Fibroblast of lung (primary cell): ENCODE measurements at regions not wholly inside any gene's neighbourhood (a gene's known extent, or its start where the extent isn't known, plus 50 kb on each side); places are given as distances from the start of the nearest gene placed in this dataset.

Experiments
- DNase-seq, 2 donors: peaks; one replicate each; pipeline versions ENCODE4 v3.0.0 to v3.0.0-alpha.2; 2010; ENCODE audit warnings: low read depth in 2 of 2
- H2AFZ ChIP-seq: 2 replicates; pipeline ENCODE4 v1.5.1; 2012; ENCODE audit warnings: low read length, control low read depth, inconsistent platforms
- H3K27ac ChIP-seq: 2 replicates; pipeline ENCODE4 v1.5.1; 2011; ENCODE audit warnings: low read length, control low read depth; ENCODE audit not compliant: insufficient read depth
- H3K27me3 ChIP-seq: 2 replicates; pipeline ENCODE4 v1.5.1; 2011; ENCODE audit warnings: mild to moderate bottlenecking, low read length; ENCODE audit not compliant: control insufficient read depth, insufficient read depth
- H3K36me3 ChIP-seq: 2 replicates; pipeline ENCODE4 v1.5.1; 2011; ENCODE audit warnings: low read length; ENCODE audit not compliant: control insufficient read depth, insufficient read depth
- H3K4me1 ChIP-seq: 2 replicates; pipeline ENCODE4 v1.5.1; 2011; ENCODE audit warnings: low read length; ENCODE audit not compliant: control insufficient read depth, insufficient read depth; ENCODE audit errors: extremely low read depth
- H3K4me2 ChIP-seq: 2 replicates; pipeline ENCODE4 v1.5.1; 2011; ENCODE audit warnings: low read length, control low read depth; ENCODE audit not compliant: insufficient read depth; ENCODE audit errors: extremely low read depth
- H3K4me3 ChIP-seq, 4 experiments: fragments of 200-600 bp in 1 of 4; sonication (generic) in 1 of 4; replicated peaks in 1 of 4; 2 replicates each; pipeline ENCODE4 v1.5.1; 2011 to 2016; ENCODE audit warnings: low read length in 4 of 4, low read depth in 3 of 4, mild to moderate bottlenecking in 3 of 4, control low read depth in 2 of 4, inconsistent platforms in 1 of 4, mixed read lengths in 1 of 4; ENCODE audit not compliant: insufficient read depth in 1 of 4; ENCODE audit errors: control extremely low read depth in 1 of 4
- H3K79me2 ChIP-seq: 2 replicates; pipeline ENCODE4 v1.5.1; 2012; ENCODE audit warnings: mild to moderate bottlenecking, low read length, inconsistent platforms; ENCODE audit not compliant: control insufficient read depth, insufficient read depth
- H3K9ac ChIP-seq: 2 replicates; pipeline ENCODE4 v1.5.1; 2011; ENCODE audit warnings: mild to moderate bottlenecking, low read length, control low read depth; ENCODE audit not compliant: insufficient read depth
- H3K9me3 ChIP-seq: 2 replicates; pipeline ENCODE4 v1.5.1; 2012; ENCODE audit warnings: low read depth, low read length; ENCODE audit not compliant: control insufficient read depth, insufficient read depth
- H4K20me1 ChIP-seq: 2 replicates; pipeline ENCODE4 v1.5.1; 2011; ENCODE audit warnings: low read length; ENCODE audit not compliant: control insufficient read depth, insufficient read depth; ENCODE audit errors: extremely low read depth
- EZH2 ChIP-seq: IDR thresholded peaks from 2 replicates; pipeline ENCODE4 v1.5.1; 2012; ENCODE audit warnings: low read length, control low read depth, mild to moderate bottlenecking; ENCODE audit errors: missing control alignments
- TF ChIP-seq, protein P1 (sequence below), 2 donors: IDR thresholded peaks in 1 of 2; conservative IDR thresholded peaks in 1 of 2; 1 replicate in 1 of 2; 2 replicates in 1 of 2; pipeline ENCODE4 v1.5.1; 2011 to 2012; ENCODE audit warnings: low read length in 2 of 2, control low read depth in 1 of 2, inconsistent platforms in 1 of 2, low read depth in 1 of 2, mild to moderate bottlenecking in 1 of 2

DNA sequence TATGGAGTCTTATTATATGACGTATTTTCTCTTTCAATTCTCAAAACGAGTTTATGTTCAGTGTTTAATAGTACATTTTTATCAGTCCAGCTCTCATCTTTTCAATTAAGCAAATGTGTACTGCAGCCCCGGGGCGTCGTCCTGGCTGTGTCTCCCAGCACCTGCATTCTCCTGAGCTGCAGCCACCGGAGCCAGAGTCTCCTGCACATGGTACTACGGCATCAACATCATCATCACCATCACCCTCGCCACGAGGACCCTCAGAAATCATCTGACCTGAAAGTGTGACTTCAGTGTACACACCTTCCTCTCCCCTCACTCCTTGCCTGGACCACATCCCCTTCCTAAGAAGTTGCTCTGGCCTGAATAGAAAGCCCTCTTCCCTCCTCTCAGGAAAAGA is 267.7 kb upstream of the ARID1B start:
- no peak overlapping the region for H2AFZ ChIP-seq
- TF ChIP-seq, protein P1, sequence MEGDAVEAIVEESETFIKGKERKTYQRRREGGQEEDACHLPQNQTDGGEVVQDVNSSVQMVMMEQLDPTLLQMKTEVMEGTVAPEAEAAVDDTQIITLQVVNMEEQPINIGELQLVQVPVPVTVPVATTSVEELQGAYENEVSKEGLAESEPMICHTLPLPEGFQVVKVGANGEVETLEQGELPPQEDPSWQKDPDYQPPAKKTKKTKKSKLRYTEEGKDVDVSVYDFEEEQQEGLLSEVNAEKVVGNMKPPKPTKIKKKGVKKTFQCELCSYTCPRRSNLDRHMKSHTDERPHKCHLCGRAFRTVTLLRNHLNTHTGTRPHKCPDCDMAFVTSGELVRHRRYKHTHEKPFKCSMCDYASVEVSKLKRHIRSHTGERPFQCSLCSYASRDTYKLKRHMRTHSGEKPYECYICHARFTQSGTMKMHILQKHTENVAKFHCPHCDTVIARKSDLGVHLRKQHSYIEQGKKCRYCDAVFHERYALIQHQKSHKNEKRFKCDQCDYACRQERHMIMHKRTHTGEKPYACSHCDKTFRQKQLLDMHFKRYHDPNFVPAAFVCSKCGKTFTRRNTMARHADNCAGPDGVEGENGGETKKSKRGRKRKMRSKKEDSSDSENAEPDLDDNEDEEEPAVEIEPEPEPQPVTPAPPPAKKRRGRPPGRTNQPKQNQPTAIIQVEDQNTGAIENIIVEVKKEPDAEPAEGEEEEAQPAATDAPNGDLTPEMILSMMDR (conservative IDR thresholded peaks at IDR 0.05 in 1 of 2, IDR thresholded peaks at IDR 0.05 in 1 of 2; ENCODE audit: low read depth in 1 of 2, low read length in 2 of 2) = no peak
- TF ChIP-seq EZH2 = no peak
- H3K4me1 ChIP-seq = no peaks in the 10 kb centered on the region
- H3K27me3 ChIP-seq = no peaks in the 10 kb centered on the region
- H3K27ac ChIP-seq = no peak overlapping the region
- H3K9me3 ChIP-seq = no peaks in the 10 kb centered on the region
- H3K4me3 ChIP-seq = no peak overlapping the region
- H3K9ac ChIP-seq = no peak overlapping the region
- H4K20me1 ChIP-seq = no peaks in the 10 kb centered on the region
- H3K79me2 ChIP-seq = no peaks in the 10 kb centered on the region
- no peaks in the 10 kb centered on the region for H3K36me3 ChIP-seq
- H3K4me2 ChIP-seq = no peak overlapping the region
- no peak for DNase-seq

- H3K4me2 ChIP-seq = no peak overlapping the region
Observed at GRCh38 chr6:156508923-156509322, 268.3 kb upstream of the ARID1B start.

DNA sequence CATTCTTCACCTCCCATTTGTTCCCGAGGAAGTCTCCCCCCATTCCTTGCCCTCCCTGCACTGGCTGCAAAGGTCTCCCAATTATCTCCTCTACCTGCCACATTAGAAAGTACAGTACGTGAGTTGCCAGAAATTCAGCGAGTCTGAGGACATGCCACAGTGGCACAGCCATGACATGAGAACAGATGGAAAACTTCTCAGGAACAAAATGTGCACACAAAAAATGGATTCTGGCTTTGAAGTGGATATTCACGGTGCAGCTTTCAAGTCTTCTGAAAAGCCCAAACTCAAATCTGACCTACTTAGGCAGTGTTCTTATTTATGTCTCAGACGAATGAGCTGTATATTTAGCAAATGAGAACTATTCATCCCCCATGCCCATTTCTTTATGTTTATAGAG is 269.1 kb upstream of the ARID1B start:
- Histone ChIP-seq H3K4me3 (no peak overlapping the region), H3K4me2 (no peak overlapping the region), H3K79me2 (no peaks in the 10 kb centered on the region), H3K27ac (no peak overlapping the region), H3K9ac (no peak overlapping the region), H2AFZ (no peak overlapping the region), H3K9me3 (no peaks in the 10 kb centered on the region), H3K36me3 (no peaks in the 10 kb centered on the region), H4K20me1 (no peaks in the 10 kb centered on the region), H3K27me3 (no peaks in the 10 kb centered on the region), H3K4me1 (no peaks in the 10 kb centered on the region)
- no peak for TF ChIP-seq EZH2
- TF ChIP-seq, protein P1 (conservative IDR thresholded peaks at IDR 0.05 in 1 of 2, IDR thresholded peaks at IDR 0.05 in 1 of 2; ENCODE audit: low read depth in 1 of 2, low read length in 2 of 2) = no peak
- no peak for DNase-seq

More at GRCh38 chr6:156508923-156509322, 268.3 kb upstream of the ARID1B start:
- H3K36me3 ChIP-seq = no peaks in the 10 kb centered on the region
- H4K20me1 ChIP-seq = no peaks in the 10 kb centered on the region
- H3K27me3 ChIP-seq = no peaks in the 10 kb centered on the region
- DNase-seq = no peak
- TF ChIP-seq EZH2 = no peak
- TF ChIP-seq, protein P1 (conservative IDR thresholded peaks at IDR 0.05 in 1 of 2, IDR thresholded peaks at IDR 0.05 in 1 of 2; ENCODE audit: low read depth in 1 of 2, low read length in 2 of 2) = no peak
- H3K27ac ChIP-seq = no peak overlapping the region
- H3K9ac ChIP-seq = no peak overlapping the region
- no peaks in the 10 kb centered on the region for H3K4me1 ChIP-seq
- no peaks in the 10 kb centered on the region for H3K79me2 ChIP-seq
- no peak overlapping the region for H3K4me3 ChIP-seq
- no peak overlapping the region for H2AFZ ChIP-seq
- no peaks in the 10 kb centered on the region for H3K9me3 ChIP-seq
